Suprapubic skin (tissue), 4 donors: ENCODE measurements at regions not wholly inside any gene's neighbourhood (a gene's known extent, or its start where the extent isn't known, plus 50 kb on each side); places are given as distances from the start of the nearest gene placed in this dataset.

ENCODE experiments used
- DNase-seq, 2 donors: peaks; one replicate each; pipeline ENCODE4 v3.0.0-alpha.2; 2019; ENCODE audit warnings: low spot score in 2 of 2
- H3K27ac ChIP-seq: fragments of 200-600 bp; sonication (generic); one replicate; pipeline ENCODE4 v1.5.1; 2019
- H3K27me3 ChIP-seq: fragments of 200-600 bp; sonication (generic); one replicate; pipeline ENCODE4 v1.5.1; 2019
- H3K36me3 ChIP-seq: fragments of 200-600 bp; sonication (generic); one replicate; pipeline ENCODE4 v1.5.1; 2019
- H3K4me1 ChIP-seq: fragments of 200-600 bp; sonication (generic); one replicate; pipeline ENCODE4 v1.5.1; 2019
- H3K4me3 ChIP-seq: fragments of 200-600 bp; sonication (generic); one replicate; pipeline ENCODE4 v1.5.1; 2019; ENCODE audit warnings: mild to moderate bottlenecking
- H3K9me3 ChIP-seq: fragments of 200-600 bp; sonication (generic); one replicate; pipeline ENCODE4 v1.5.1; 2019
- CTCF ChIP-seq, 2 donors: fragments of 200-600 bp in 1 of 2; fragments of 450-650 bp in 1 of 2; sonication (generic) in 1 of 2; IDR thresholded peaks; one replicate each; pipeline ENCODE4 v1.5.1; 2016 to 2019; ENCODE audit warnings: antibody characterized with exemption in 2 of 2, mild to moderate bottlenecking in 1 of 2, moderate library complexity in 1 of 2
- EP300 ChIP-seq: sonication (generic); formaldehyde crosslinking; IDR thresholded peaks from one replicate; pipeline ENCODE4 v1.6.1; 2017; ENCODE audit warnings: antibody characterized with exemption
- POLR2A ChIP-seq, 2 donors: fragments of 450-650 bp; IDR thresholded peaks; one replicate each; pipeline ENCODE4 v1.6.1; 2017; ENCODE audit warnings: antibody characterized with exemption in 2 of 2, mild to moderate bottlenecking in 2 of 2, moderate library complexity in 2 of 2
- POLR2AphosphoS5 ChIP-seq, 3 donors: sonication (generic); formaldehyde crosslinking; IDR thresholded peaks; one replicate each; pipeline ENCODE4 v1.6.1; 2017; ENCODE audit warnings: antibody characterized with exemption in 3 of 3
- WGBS: methylation state at CpG from one replicate; pipeline ENCODE4 v1.1.5; 2018; 5-methylcytosine and 5-hydroxymethylcytosine counted together

GRCh38 chr14:34204774-34205173, 253.9 kb upstream of the EGLN3 start:
- Histone ChIP-seq H3K27me3 (no peaks in the 10 kb centered on the region), H3K36me3 (no peaks in the 10 kb centered on the region), H3K27ac (no peak overlapping the region), H3K9me3 (no peaks in the 10 kb centered on the region), H3K4me3 (no peak overlapping the region), H3K4me1 (peaks cover 20% of the 10 kb centered on the region)
- TF ChIP-seq POLR2AphosphoS5 (IDR thresholded peaks at IDR 0.05) (no peak), POLR2A (IDR thresholded peaks at IDR 0.05) (no peak), CTCF (IDR thresholded peaks at IDR 0.05) (no peak), EP300 (no peak)
- DNase-seq: no peak
- WGBS: 97% methylated on average over 4 of the region's 4 CpGs

GRCh38 chr14:34203251-34203722, 252.4 kb upstream of the EGLN3 start:
- H3K27ac ChIP-seq: peak overlapping the region; percentile 84
- no peak overlapping the region for H3K4me3 ChIP-seq
- TF ChIP-seq POLR2AphosphoS5 (IDR thresholded peaks at IDR 0.05): no peak
- no peak for TF ChIP-seq CTCF (IDR thresholded peaks at IDR 0.05)
- TF ChIP-seq POLR2A (IDR thresholded peaks at IDR 0.05): no peak
- no peak for TF ChIP-seq EP300
- DNase-seq: no peak
- no peaks in the 10 kb centered on the region for H3K9me3 ChIP-seq
- H3K36me3 ChIP-seq: no peaks in the 10 kb centered on the region
- WGBS: 19% methylated on average over 4 of the region's 4 CpGs
- no peaks in the 10 kb centered on the region for H3K27me3 ChIP-seq
- H3K4me1 ChIP-seq: peaks cover 20% of the 10 kb centered on the region

- no peaks in the 10 kb centered on the region for H3K9me3 ChIP-seq
- peak overlapping the region; percentile 84 for H3K27ac ChIP-seq
- peaks cover 20% of the 10 kb centered on the region for H3K4me1 ChIP-seq
- no peak for TF ChIP-seq CTCF (IDR thresholded peaks at IDR 0.05)
- TF ChIP-seq POLR2AphosphoS5 (IDR thresholded peaks at IDR 0.05): peak in 1 of 3 donors; percentile 63
- TF ChIP-seq POLR2A (IDR thresholded peaks at IDR 0.05): no peak
- no peak for TF ChIP-seq EP300
- H3K36me3 ChIP-seq: no peaks in the 10 kb centered on the region
- no peak for DNase-seq
- H3K27me3 ChIP-seq: no peaks in the 10 kb centered on the region
- H3K4me3 ChIP-seq: no peak overlapping the region
- 58% methylated on average over 3 of the region's 3 CpGs for WGBS
Observed at GRCh38 chr14:34201909-34202637, 251.2 kb upstream of the EGLN3 start.

GRCh38 chr14:34199585-34199984, 248.7 kb upstream of the EGLN3 start:
- Histone ChIP-seq H3K27me3 (no peaks in the 10 kb centered on the region), H3K4me1 (peaks cover 20% of the 10 kb centered on the region), H3K27ac (no peak overlapping the region), H3K36me3 (no peaks in the 10 kb centered on the region), H3K9me3 (no peaks in the 10 kb centered on the region), H3K4me3 (no peak overlapping the region)
- WGBS: 50% methylated on average over 4 of the region's 4 CpGs
- TF ChIP-seq CTCF (IDR thresholded peaks at IDR 0.05) (no peak), POLR2AphosphoS5 (IDR thresholded peaks at IDR 0.05) (no peak), POLR2A (IDR thresholded peaks at IDR 0.05) (no peak), EP300 (no peak)
- no peak for DNase-seq

GRCh38 chr14:34198096-34198495, 247.2 kb upstream of the EGLN3 start:
- Histone ChIP-seq H3K4me3 (no peak overlapping the region), H3K4me1 (peaks cover 14% of the 10 kb centered on the region), H3K27ac (no peak overlapping the region), H3K9me3 (no peaks in the 10 kb centered on the region), H3K36me3 (no peaks in the 10 kb centered on the region), H3K27me3 (no peaks in the 10 kb centered on the region)
- 98% methylated on average over 4 of the region's 4 CpGs for WGBS
- DNase-seq: no peak
- no peak for TF ChIP-seq CTCF (IDR thresholded peaks at IDR 0.05)
- no peak for TF ChIP-seq EP300
- TF ChIP-seq POLR2AphosphoS5 (IDR thresholded peaks at IDR 0.05): no peak
- TF ChIP-seq POLR2A (IDR thresholded peaks at IDR 0.05): no peak
